ENCODE measurements at regions not wholly inside any gene's neighbourhood (a gene's known extent, or its start where the extent isn't known, plus 50 kb on each side); places are given as distances from the start of the nearest gene placed in this dataset.

DNA sequence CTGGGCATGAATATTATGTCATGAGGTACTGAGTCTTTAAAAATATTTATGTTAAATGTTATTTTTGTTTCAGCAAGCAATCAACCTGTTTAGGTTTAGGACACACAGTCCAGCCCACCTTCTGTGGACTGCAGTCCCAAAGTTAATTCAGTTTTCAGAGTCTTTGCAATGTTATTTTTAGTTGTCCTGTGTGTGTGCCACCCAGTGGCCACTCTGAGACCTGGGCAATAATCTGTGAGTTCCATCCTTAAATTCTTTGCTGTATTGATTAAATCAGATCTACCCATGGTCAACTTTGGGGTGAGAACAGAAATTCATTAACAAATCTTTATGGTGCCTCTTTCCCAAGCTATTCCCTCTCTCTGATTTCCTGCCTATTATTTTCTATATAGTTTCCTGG is 415.1 kb downstream of the CCSER2 start:
- TF ChIP-seq POLR2AphosphoS5 (IDR thresholded peaks at IDR 0.05) (no peak), POLR2A (IDR thresholded peaks at IDR 0.05) (no peak)
- TF ChIP-seq, protein P1, sequence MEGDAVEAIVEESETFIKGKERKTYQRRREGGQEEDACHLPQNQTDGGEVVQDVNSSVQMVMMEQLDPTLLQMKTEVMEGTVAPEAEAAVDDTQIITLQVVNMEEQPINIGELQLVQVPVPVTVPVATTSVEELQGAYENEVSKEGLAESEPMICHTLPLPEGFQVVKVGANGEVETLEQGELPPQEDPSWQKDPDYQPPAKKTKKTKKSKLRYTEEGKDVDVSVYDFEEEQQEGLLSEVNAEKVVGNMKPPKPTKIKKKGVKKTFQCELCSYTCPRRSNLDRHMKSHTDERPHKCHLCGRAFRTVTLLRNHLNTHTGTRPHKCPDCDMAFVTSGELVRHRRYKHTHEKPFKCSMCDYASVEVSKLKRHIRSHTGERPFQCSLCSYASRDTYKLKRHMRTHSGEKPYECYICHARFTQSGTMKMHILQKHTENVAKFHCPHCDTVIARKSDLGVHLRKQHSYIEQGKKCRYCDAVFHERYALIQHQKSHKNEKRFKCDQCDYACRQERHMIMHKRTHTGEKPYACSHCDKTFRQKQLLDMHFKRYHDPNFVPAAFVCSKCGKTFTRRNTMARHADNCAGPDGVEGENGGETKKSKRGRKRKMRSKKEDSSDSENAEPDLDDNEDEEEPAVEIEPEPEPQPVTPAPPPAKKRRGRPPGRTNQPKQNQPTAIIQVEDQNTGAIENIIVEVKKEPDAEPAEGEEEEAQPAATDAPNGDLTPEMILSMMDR (IDR thresholded peaks at IDR 0.05) = no peak

Data from gastroesophageal sphincter (tissue), 3 donors.